ENCODE measurements at regions not wholly inside any gene's neighbourhood (a gene's known extent, or its start where the extent isn't known, plus 50 kb on each side); places are given as distances from the start of the nearest gene placed in this dataset.

GRCh38 chr2:34789169-34789568 lies 1190.1 kb upstream of the FAM98A start:
- TF ChIP-seq SMC3 (conservative IDR thresholded peaks at IDR 0.05; ENCODE audit: poor library complexity) (no peak), CTCF (IDR thresholded peaks at IDR 0.05; ENCODE audit: poor library complexity, severe bottlenecking) (no peak), EZH2 (IDR thresholded peaks at IDR 0.05; ENCODE audit: borderline replicate concordance, insufficient read depth, low read length, poor library complexity, severe bottlenecking) (no peak)
